Ishikawa (cell line): ENCODE measurements at regions not wholly inside any gene's neighbourhood (a gene's known extent, or its start where the extent isn't known, plus 50 kb on each side); places are given as distances from the start of the nearest gene placed in this dataset.

Experiments used
- CEBPB ChIP-seq: IDR thresholded peaks from 2 replicates; pipeline ENCODE4 v1.6.1; 2012
- CREB1 ChIP-seq: IDR thresholded peaks from 2 replicates; pipeline ENCODE4 v1.6.1; 2012; ENCODE audit warnings: low read depth
- EGR1 ChIP-seq: IDR thresholded peaks from 2 replicates; pipeline ENCODE4 v1.6.1; 2012
- EP300 ChIP-seq: IDR thresholded peaks from 2 replicates; pipeline ENCODE4 v1.6.1; 2012; ENCODE audit warnings: borderline replicate concordance
- FOXM1 ChIP-seq: IDR thresholded peaks from 2 replicates; pipeline ENCODE4 v1.6.1; 2012; ENCODE audit warnings: low read depth, borderline replicate concordance
- MAX ChIP-seq: IDR thresholded peaks from 2 replicates; pipeline ENCODE4 v1.6.1; 2012
- NFIC ChIP-seq: IDR thresholded peaks from 2 replicates; pipeline ENCODE4 v1.6.1; 2012
- RAD21 ChIP-seq: IDR thresholded peaks from 2 replicates; pipeline ENCODE4 v1.6.1; 2012; ENCODE audit warnings: low read depth
- REST ChIP-seq: IDR thresholded peaks from 2 replicates; pipeline ENCODE4 v1.6.1; 2012; ENCODE audit warnings: low read depth, mild to moderate bottlenecking
- TAF1 ChIP-seq: IDR thresholded peaks from 2 replicates; pipeline ENCODE4 v1.6.1; 2012; ENCODE audit warnings: low read depth, mild to moderate bottlenecking
- TCF12 ChIP-seq: IDR thresholded peaks from 2 replicates; pipeline ENCODE4 v1.6.1; 2012; ENCODE audit warnings: low read depth
- TEAD4 ChIP-seq: IDR thresholded peaks from 2 replicates; pipeline ENCODE4 v1.6.1; 2012
- USF1 ChIP-seq: IDR thresholded peaks from 2 replicates; pipeline ENCODE4 v1.6.1; 2012
- YY1 ChIP-seq: IDR thresholded peaks from 2 replicates; pipeline ENCODE4 v1.6.1; 2012; ENCODE audit warnings: low read depth
- ZBTB7A ChIP-seq: IDR thresholded peaks from 2 replicates; pipeline ENCODE4 v1.6.1; 2012; ENCODE audit warnings: low read depth

- no peak for TF ChIP-seq MAX
- no peak for TF ChIP-seq REST
- TF ChIP-seq RAD21 = no peak
- no peak for TF ChIP-seq FOXM1
- no peak for TF ChIP-seq EGR1
- TF ChIP-seq TEAD4 = no peak
- TF ChIP-seq YY1 = no peak
- no peak for TF ChIP-seq CREB1
- TF ChIP-seq EP300 = no peak
- no peak for TF ChIP-seq CEBPB
- no peak for TF ChIP-seq TCF12
- TF ChIP-seq NFIC = no peak
- TF ChIP-seq USF1 = no peak
- no peak for TF ChIP-seq ZBTB7A
- no peak for TF ChIP-seq TAF1
These were observed 1023.9 kb downstream of the TLE1 start for GRCh38 chr9:80665479-80665878.

- TF ChIP-seq CREB1 (no peak), CEBPB (no peak), REST (no peak), TCF12 (no peak), EP300 (no peak), TEAD4 (no peak), USF1 (no peak), MAX (no peak), TAF1 (no peak), ZBTB7A (no peak), RAD21 (no peak), FOXM1 (no peak), EGR1 (no peak), YY1 (no peak), NFIC (no peak)
These were observed 1024.8 kb downstream of the TLE1 start for GRCh38 chr9:80664327-80665210.

GRCh38 chr9:80651044-80651443 lies 1038.3 kb downstream of the TLE1 start:
- no peak for TF ChIP-seq EGR1
- TF ChIP-seq ZBTB7A = no peak
- no peak for TF ChIP-seq TCF12
- TF ChIP-seq YY1 = no peak
- no peak for TF ChIP-seq RAD21
- TF ChIP-seq MAX = no peak
- no peak for TF ChIP-seq CREB1
- no peak for TF ChIP-seq NFIC
- no peak for TF ChIP-seq REST
- no peak for TF ChIP-seq TEAD4
- no peak for TF ChIP-seq USF1
- TF ChIP-seq FOXM1 = no peak
- no peak for TF ChIP-seq EP300
- no peak for TF ChIP-seq CEBPB
- no peak for TF ChIP-seq TAF1
